Lower leg skin (tissue), 4 donors: ENCODE measurements at regions not wholly inside any gene's neighbourhood (a gene's known extent, or its start where the extent isn't known, plus 50 kb on each side); places are given as distances from the start of the nearest gene placed in this dataset.

Source experiments
- DNase-seq, 2 donors: peaks; one replicate each; pipeline ENCODE4 v3.0.0-alpha.2; 2019; ENCODE audit warnings: low spot score in 2 of 2
- H3K4me3 ChIP-seq: fragments of 200-600 bp; sonication (generic); 2 replicates; pipeline ENCODE4 v1.5.1; 2017; ENCODE audit warnings: mild to moderate bottlenecking, low read depth; ENCODE audit not compliant: poor library complexity, severe bottlenecking
- POLR2A ChIP-seq, 2 donors: fragments of 450-650 bp; IDR thresholded peaks; one replicate each; pipeline ENCODE4 v1.6.1; 2016 to 2017; ENCODE audit warnings: antibody characterized with exemption in 2 of 2, mild to moderate bottlenecking in 1 of 2, moderate library complexity in 1 of 2
- WGBS, 2 donors: methylation state at CpG; one replicate each; pipeline ENCODE4 v1.1.5; 2018; 5-methylcytosine and 5-hydroxymethylcytosine counted together
- intact Hi-C: fragments of 100-400 bp; cut with DNase I; formaldehyde crosslinking; loops from one replicate; pipeline ENCODE4 v1.15.0; 2023; ENCODE audit warnings: low total_unique reads
- TF ChIP-seq, protein P1 (sequence below), 3 donors: fragments of 450-650 bp; IDR thresholded peaks; one replicate each; pipeline ENCODE4 v1.5.1; 2016; ENCODE audit warnings: antibody characterized with exemption in 3 of 3, mild to moderate bottlenecking in 3 of 3, moderate library complexity in 2 of 3

DNA sequence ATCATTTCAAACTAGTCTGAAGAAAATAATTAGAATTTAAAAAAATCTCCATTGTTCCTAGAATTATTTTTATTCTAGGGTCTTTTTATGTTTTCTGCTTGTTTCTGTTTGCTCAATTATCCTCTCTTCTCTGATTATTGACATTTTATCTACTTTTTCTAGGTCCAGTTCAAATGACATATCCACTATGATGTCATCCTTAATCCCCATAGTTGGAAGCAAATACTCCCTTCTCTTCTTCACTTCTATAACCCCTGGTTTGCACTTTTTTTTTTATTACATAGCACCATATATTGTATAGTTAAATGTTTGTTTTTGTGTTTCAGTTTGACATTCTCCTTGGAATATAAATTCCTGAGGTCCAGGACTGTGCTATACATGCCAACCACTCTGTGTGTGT is 82.6 kb downstream of the CT47B1 start:
- TF ChIP-seq, protein P1, sequence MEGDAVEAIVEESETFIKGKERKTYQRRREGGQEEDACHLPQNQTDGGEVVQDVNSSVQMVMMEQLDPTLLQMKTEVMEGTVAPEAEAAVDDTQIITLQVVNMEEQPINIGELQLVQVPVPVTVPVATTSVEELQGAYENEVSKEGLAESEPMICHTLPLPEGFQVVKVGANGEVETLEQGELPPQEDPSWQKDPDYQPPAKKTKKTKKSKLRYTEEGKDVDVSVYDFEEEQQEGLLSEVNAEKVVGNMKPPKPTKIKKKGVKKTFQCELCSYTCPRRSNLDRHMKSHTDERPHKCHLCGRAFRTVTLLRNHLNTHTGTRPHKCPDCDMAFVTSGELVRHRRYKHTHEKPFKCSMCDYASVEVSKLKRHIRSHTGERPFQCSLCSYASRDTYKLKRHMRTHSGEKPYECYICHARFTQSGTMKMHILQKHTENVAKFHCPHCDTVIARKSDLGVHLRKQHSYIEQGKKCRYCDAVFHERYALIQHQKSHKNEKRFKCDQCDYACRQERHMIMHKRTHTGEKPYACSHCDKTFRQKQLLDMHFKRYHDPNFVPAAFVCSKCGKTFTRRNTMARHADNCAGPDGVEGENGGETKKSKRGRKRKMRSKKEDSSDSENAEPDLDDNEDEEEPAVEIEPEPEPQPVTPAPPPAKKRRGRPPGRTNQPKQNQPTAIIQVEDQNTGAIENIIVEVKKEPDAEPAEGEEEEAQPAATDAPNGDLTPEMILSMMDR (IDR thresholded peaks at IDR 0.05) = no peak
- no peak for TF ChIP-seq POLR2A (IDR thresholded peaks at IDR 0.05)
- no peak overlapping the region for H3K4me3 ChIP-seq
- intact Hi-C loops = no loop called here
- DNase-seq = no peak

DNA sequence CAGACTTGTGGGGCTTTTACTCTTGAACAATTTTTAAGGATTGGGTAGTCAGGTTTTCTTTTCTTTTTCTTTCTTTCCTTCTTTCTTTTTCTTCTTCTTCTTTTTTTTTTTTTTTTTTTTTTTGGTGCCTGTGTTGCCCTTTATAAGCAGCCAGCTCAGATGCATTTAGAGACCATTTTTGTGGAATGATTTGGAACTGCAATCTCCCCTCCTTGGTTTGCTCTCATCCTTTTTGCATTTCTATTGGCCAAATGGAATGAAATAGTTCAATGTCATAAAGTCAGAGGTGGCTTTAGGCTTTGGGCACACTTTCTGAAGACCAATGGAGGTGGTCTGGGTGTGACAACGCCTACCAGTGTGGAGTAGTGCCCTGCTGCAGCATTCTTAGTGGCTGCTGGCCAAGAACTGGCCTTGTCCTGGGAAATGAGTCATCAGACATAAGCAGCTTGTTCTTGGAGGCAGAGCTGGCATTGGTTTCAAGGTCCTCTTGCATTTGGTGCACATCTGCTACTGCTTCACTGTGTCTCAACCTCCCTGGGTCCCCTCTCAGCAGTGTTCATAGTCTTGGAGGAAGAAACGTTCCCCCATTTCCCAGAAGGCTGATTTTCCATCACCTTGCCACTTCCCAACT is 84.5 kb downstream of the CT47B1 start:
- peak; percentile 17 to 82 for DNase-seq
- TF ChIP-seq POLR2A (IDR thresholded peaks at IDR 0.05) = no peak
- TF ChIP-seq, protein P1 (IDR thresholded peaks at IDR 0.05) = no peak
- intact Hi-C loops = no loop called here
- 23 to 33% methylated on average over 2 of the region's 2 CpGs for WGBS, 2 donors
- no peak overlapping the region for H3K4me3 ChIP-seq

DNA sequence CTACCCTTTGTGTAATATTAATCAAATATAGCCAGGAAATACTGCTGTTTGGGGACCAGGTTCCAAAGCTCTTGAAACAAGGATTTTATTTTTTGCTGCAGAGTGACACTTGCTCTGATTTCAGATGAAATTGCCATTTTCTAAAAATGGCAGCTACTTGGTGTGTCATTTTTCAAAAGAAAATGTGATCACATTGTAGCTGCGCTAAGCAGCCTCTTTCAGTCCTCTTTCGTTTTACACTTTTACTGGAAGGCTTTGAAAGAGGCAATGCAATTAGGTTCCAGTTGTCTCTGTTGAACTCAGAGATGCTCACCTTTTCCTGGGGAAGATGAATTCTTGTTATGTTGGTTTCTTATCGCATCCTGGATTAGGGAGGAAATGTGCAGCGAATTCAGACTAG is 85.1 kb downstream of the CT47B1 start:
- no peak for TF ChIP-seq POLR2A (IDR thresholded peaks at IDR 0.05)
- TF ChIP-seq, protein P1 (IDR thresholded peaks at IDR 0.05) = no peak
- no peak for DNase-seq
- WGBS, 2 donors = 48 to 62% methylated on average over 4 of the region's 4 CpGs
- H3K4me3 ChIP-seq = no peak overlapping the region
- intact Hi-C loops = no loop called here

DNA sequence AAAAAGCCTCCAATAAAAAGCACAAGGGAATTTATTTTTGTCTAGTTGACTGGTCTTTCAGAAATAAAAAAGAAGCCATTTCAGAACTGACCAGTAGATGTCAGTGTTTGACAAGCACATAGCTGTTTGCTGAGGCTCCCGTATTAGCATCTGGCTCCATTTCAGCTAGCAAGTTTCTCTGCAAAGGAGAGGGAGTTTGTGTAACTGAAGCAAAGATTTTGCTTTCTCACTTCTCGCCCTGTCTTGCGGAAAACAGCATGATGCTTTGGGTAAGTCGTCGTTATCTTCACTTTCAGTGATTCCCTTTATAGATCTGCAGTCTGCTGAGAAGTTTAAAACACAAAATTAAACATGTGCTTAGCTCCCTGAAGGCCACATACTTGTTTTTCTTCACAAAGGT is 85.5 kb downstream of the CT47B1 start:
- intact Hi-C loops = no loop called here
- 0 to 3% methylated on average over 5 of the region's 5 CpGs for WGBS, 2 donors
- peak in 1 of 2 donors; percentile 13 for DNase-seq
- no peak overlapping the region for H3K4me3 ChIP-seq
- TF ChIP-seq POLR2A (IDR thresholded peaks at IDR 0.05) = no peak
- TF ChIP-seq, protein P1 (IDR thresholded peaks at IDR 0.05) = no peak

DNA sequence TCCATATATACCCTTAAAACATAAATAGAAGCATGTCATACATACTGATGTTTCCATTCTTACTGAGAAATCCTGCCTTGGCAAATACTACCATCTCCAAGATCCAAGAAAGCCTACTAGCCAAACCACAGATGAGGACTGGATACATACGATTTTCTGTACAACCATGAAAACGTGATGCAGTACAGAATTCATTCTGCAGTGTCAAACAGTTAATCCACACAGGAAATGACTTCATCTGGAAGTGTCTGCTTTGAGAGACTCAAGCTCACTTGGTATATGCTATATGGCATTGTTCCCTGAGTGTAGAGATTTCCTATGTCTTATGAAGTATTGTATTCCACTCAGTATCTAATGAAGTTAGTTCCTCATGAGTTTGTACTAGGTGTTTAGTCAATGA is 94.3 kb downstream of the CT47B1 start:
- intact Hi-C loops = no loop called here
- WGBS, 2 donors = 11% methylated on average over 2 of the region's 2 CpGs
- no peak for DNase-seq
- no peak overlapping the region for H3K4me3 ChIP-seq
- TF ChIP-seq POLR2A (IDR thresholded peaks at IDR 0.05) = no peak
- TF ChIP-seq, protein P1 (IDR thresholded peaks at IDR 0.05) = no peak

DNA sequence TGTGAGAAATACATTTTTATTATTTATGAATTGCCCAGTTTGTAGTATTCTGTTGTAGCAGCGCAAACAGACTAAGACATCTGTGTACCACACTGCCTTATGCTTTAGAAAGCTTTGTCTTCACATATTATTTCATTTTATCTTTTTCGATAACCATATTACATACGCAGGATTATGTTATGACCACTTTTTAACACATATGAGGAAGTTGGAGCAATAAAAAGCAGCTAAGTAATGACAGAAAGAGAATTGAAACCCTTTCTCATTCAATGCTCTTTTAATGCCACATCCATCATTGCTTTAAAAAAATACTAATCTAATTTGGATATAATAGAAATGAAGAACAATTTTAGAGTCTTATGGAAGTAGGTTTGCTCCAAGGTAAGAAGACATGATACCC is 99.7 kb downstream of the CT47B1 start:
- no peak for DNase-seq
- TF ChIP-seq, protein P1 (IDR thresholded peaks at IDR 0.05) = no peak
- TF ChIP-seq POLR2A (IDR thresholded peaks at IDR 0.05) = no peak
- WGBS, 2 donors = 80 to 94% methylated on average over 3 of the region's 3 CpGs
- intact Hi-C loops = no loop called here
- H3K4me3 ChIP-seq = no peak overlapping the region
